Activated CD4-positive, CD25-positive, alpha-beta regulatory T cell treated with anti-CD3 and anti-CD28 coated beads, Interleukin-2, amount 50 U/mL, for 24 hours (primary cell): ENCODE measurements at regions not wholly inside any gene's neighbourhood (a gene's known extent, or its start where the extent isn't known, plus 50 kb on each side); places are given as distances from the start of the nearest gene placed in this dataset.
"Not testable (repeated sequence)": the region's sequence is repeated elsewhere in the genome, so short reads cannot be mapped to it uniquely, and the experiment has no call there.

Experiments used
- ATAC-seq, 2 donors: fragments of 150-1000 bp; cut with Tn5 transposase; one replicate each; pipeline ENCODE4 v1.10.0; 2021; ENCODE audit warnings: mild to moderate bottlenecking in 1 of 2, moderate library complexity in 1 of 2

- ATAC-seq, result no peak
These were observed 144.4 kb downstream of the PTBP2 start for GRCh38 chr1:96865731-96866685.

- ATAC-seq, result no peak
These were observed 151.2 kb downstream of the PTBP2 start for GRCh38 chr1:96872757-96873156.

DNA sequence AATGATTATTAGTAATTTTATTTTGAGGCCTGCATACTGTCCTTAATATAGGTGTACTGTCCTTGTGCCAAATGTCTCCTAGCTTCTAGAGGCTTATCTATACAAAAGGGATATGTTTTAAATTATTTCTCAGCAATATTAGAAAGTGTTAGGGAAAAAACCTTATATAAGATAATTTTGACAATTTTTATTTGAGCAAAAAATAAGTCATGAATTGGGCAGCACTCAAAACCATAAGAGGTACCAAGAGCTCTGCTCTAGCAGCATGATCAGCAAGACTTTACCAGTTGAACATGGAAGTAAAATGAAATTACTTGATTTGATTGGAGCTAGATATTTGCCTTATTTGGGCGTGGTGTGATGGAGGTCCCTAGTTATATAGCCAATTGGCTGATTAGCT, 157.1 kb downstream of the PTBP2 start:
- no peak for ATAC-seq

DNA sequence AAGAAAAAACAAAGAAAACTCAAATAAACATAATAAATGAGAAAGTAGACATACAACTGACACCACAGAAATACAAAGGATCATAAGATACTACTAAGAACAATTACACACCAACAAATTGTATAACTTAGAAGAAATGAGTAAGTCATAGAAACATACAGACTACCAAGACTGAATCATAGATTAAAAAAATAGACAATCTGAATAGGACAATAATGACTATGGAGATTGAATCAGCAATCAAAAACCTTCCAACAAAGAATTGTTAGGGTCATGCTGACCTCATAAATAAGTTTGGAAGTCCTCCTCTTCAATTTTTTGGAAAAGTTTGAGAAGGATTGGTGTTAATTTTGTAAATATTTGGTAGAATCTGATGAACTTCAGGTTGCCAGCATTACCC, 159.0 kb downstream of the PTBP2 start:
- no peak for ATAC-seq

GRCh38 chr1:96882096-96882495, 160.5 kb downstream of the PTBP2 start:
- ATAC-seq, result no peak

DNA sequence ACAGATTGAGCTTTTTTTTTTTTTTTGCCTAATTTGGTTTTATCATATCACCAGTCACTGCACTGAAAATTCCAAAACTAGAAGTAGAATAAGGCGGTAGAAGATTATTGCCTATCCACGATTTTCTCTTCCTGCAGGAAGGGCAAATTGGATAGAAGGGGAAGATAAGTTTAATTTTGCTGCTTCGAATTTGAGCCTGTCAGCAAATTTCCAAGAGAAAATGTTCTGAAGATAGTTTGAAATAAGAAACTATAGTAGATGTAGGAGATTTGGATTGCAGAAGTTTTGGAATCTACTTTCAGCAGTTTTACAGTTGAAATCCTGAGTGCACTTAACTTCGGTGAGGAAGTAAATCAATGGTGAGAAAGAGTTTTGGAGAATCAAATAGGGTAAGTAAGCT, 164.9 kb downstream of the PTBP2 start:
- no peak for ATAC-seq

DNA sequence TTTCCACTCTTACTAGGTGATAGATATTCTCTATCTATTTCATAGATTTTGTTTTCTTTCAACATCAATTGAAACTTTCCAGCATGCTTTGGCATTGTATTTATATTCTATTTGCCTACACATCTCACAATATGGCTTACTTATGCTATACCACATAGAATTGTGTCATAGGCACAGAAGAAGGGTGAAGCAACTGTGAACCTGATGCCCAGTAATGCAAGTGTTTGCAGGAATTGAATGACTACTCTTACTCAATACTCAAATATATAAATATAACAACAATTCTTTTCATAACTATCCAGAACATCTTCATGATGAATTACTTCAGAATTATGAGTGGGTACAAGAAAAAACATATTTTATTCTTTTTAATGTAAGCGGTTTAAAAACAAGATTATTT, 165.9 kb downstream of the PTBP2 start:
- no peak for ATAC-seq

DNA sequence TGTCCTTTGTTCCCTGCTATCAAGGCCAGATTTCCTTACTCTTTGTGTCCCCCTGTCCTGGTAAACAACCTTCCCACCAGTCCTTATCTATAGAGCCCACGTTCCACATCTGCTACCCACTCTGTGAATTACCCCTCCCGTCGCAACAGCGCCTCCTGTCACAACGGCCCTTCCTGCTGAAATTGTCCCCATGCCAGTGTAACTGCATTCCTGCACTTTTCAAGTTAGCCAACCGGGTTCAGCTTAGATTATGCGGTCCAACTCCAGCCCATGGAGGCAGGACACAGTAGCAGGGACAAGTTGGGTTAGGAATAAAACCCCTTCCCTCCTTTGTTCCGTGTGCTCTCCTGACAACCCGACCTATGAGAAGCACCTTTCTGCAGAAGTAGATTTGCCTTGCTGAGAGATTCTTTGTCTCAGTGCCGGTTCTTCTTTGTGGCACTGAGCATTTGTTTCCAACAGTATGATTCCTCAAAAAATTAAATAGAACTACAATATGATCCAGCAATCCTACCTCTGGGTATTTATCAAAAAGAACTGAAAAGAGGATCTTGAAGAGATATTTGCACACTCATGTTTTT, 180.3 kb downstream of the PTBP2 start:
- no peak for ATAC-seq

DNA sequence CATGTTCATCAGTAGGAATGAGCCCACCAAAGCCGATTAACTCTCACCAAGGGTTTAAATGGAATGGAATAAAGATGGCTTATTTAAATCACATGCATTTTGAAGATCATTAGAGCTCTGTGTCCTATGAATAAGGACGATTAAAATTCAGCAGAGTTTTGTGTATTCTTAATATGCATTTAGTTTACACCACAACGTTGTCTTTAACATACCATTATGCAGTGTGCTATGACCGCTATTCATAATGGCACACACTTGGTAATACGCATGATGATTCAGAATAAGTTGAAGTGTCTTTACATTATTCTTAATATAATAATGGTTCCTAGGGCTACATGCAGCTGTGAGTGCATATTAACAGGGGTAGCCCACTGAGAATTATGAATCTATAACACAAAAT, 190.7 kb downstream of the PTBP2 start:
- no peak for ATAC-seq

DNA sequence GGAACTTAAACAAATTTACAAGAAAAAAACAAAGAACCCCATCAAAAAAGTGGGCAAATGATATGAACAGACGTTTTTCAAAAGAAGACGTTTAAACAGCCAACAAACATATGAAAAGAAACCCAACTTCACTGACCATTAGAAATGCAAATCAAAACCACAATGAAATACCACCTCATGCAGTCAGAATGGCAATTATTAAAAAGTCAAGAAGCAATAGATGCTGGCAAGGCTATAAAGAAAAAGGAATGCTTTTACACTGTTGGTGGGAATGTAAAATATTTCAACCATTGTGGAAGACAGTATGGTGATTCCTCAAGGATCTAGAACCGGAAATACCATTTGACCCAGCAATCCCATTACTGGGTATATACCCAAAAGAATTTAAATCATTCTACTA, 194.1 kb downstream of the PTBP2 start:
- not testable (repeated sequence) for ATAC-seq

DNA sequence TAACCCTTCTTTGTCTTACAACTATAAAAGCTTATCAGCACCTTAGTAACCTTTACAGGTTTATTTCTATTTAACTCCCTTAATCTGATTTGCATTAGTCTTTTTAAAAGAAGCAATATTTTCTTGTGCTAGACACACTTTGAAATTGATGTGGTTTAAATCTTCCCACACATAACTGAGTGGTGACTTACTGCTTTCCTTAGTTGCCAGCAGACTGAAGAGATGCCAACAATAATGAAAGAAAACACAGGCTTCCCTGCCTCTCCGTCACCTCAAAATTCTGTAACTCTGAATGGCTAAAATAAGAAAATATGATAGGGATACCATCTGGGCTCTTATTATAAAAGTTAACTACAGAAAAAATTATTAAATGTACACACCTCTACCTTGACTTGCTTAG, 196.8 kb downstream of the PTBP2 start:
- ATAC-seq, result no peak

GRCh38 chr1:96922181-96922580, 200.6 kb downstream of the PTBP2 start:
- no peak for ATAC-seq

GRCh38 chr1:96923753-96924152, 202.2 kb downstream of the PTBP2 start:
- no peak for ATAC-seq

DNA sequence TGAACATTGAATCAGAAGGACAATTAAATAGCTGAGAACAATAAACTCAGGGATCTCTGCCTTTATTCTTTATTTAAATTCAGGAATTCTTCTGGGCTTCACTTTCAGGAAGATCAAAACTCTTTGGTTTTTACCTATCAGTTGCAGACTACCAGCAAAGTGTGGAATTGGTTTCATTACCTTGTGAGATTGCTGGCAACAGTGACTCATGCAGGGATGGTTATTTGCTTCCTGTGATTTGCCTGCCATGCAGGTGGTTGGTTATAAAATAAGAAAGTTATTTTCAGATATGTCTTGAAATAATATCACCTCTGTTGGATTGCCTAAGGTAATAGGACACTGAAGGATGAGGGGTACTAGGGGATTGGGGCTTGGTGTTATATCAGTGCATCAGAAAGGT, 204.6 kb downstream of the PTBP2 start:
- no peak for ATAC-seq

GRCh38 chr1:96927125-96927524, 205.5 kb downstream of the PTBP2 start:
- no peak for ATAC-seq

DNA sequence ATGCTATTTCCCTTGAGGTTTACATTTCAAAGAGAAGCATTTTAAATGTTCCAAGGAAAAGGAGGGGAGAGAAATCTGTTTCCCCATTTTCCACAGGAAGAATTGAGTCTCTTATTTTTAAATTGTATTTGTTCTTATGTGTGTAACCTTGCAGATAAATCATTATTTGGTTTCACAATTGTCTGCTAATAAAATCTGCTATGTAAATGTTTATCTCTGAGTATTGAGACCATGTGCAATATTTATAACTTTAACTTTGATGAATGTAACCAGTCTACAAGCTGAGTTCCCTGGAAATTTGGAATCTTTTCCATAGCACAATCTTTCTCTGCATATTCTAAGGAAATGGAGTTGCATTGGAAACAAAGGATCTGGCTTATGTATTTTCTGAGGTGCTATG, 209.6 kb downstream of the PTBP2 start:
- no peak for ATAC-seq

DNA sequence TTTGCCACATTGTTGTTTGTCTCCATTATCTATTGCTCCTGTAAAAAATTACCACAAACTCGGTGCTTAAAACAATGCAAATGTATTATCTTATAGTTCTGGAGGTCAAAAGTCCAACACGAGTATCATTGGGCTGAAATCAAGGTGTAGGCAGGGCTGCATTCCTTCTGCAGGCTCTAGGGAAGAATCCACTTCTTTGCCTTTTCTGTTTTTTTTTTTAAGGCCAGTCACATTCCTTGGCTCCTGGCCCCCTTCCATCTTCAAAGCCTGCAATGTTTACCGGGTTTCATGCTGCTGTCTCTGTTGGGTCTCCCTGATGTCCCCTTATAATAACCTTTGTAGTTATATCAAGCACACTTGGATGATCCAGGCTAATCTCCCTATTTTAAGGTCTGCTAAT, 212.7 kb downstream of the PTBP2 start:
- ATAC-seq, result no peak

- ATAC-seq, result no peak
These were observed 223.0 kb downstream of the PTBP2 start for GRCh38 chr1:96944432-96945092.

DNA sequence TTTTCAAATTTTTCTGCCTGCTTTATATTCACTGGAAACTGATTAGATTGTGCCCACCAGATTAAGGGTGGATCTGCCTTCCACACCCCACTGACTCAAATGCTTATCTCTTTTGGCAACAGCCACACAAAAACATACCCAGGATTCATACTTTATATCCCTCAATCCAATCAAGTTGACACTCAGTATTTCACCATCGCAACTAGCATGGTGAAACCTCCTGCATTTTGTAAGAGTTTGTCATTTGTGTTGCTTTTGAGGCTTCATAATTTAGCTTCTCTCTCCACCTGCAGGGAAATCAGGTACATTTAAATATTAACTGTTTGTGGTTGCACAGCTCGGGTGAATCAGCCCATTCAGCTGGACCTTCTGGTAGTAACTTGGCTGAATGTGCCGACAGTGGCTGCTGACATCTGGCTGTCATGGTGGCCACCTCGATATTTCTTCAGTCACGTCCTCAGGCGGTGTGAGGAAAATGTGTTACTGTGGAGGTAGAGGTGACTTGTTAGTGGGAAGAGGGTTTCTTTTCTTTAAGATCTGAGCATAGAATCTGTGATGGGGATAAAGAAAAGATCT, 224.0 kb downstream of the PTBP2 start:
- no peak for ATAC-seq

GRCh38 chr1:96955307-96956012, 233.9 kb downstream of the PTBP2 start:
- ATAC-seq, result no peak

- no peak for ATAC-seq
These were observed 240.6 kb downstream of the PTBP2 start for GRCh38 chr1:96962216-96962615.

- no peak for ATAC-seq
These were observed 241.2 kb downstream of the PTBP2 start for GRCh38 chr1:96962751-96963211.

GRCh38 chr1:96964761-96965160, 243.2 kb downstream of the PTBP2 start:
- ATAC-seq, result no peak
